ENCODE measurements at regions not wholly inside any gene's neighbourhood (a gene's known extent, or its start where the extent isn't known, plus 50 kb on each side); places are given as distances from the start of the nearest gene placed in this dataset.

DNA sequence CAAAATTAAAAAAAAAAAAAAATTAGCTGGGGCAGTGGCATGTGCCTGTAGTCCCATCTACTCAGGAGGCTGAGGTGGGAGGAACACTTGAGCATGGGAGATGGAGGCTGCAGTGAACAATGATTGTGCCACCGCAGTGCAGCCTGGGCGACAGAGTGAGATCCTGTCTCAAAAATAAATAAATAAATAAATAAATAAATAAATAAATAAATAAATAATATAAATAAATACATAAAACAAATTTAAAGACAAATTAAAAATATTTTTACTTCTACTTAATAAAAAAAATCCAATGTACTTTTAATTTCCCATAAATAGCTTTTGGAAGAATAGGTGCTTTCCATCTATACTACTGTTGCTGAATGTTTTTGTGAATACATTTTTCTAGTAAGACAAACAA lies 598.4 kb upstream of the EDIL3 start:
- TF ChIP-seq, protein P1, sequence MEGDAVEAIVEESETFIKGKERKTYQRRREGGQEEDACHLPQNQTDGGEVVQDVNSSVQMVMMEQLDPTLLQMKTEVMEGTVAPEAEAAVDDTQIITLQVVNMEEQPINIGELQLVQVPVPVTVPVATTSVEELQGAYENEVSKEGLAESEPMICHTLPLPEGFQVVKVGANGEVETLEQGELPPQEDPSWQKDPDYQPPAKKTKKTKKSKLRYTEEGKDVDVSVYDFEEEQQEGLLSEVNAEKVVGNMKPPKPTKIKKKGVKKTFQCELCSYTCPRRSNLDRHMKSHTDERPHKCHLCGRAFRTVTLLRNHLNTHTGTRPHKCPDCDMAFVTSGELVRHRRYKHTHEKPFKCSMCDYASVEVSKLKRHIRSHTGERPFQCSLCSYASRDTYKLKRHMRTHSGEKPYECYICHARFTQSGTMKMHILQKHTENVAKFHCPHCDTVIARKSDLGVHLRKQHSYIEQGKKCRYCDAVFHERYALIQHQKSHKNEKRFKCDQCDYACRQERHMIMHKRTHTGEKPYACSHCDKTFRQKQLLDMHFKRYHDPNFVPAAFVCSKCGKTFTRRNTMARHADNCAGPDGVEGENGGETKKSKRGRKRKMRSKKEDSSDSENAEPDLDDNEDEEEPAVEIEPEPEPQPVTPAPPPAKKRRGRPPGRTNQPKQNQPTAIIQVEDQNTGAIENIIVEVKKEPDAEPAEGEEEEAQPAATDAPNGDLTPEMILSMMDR (IDR thresholded peaks at IDR 0.05; ENCODE audit: low read depth, low read length), result no peak
- TF ChIP-seq POLR2A (IDR thresholded peaks at IDR 0.05; ENCODE audit: extremely low read depth, insufficient read length) (no peak), MYC (IDR thresholded peaks at IDR 0.05; ENCODE audit: low read depth, low read length) (no peak)
- TF ChIP-seq, protein P2, sequence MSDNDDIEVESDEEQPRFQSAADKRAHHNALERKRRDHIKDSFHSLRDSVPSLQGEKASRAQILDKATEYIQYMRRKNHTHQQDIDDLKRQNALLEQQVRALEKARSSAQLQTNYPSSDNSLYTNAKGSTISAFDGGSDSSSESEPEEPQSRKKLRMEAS (IDR thresholded peaks at IDR 0.05; ENCODE audit: low read depth, low read length), result no peak

Measured in NB4 (cell line).